Upper lobe of left lung (tissue), 6 donors: ENCODE measurements at regions not wholly inside any gene's neighbourhood (a gene's known extent, or its start where the extent isn't known, plus 50 kb on each side); places are given as distances from the start of the nearest gene placed in this dataset.
A peak's percentile ranks its signal among the peaks of the same experiment; 100 is the strongest.

ENCODE experiments used
- ATAC-seq, 2 donors: fragments of 200-7000 bp; cut with Tn5 transposase; one replicate each; pipeline ENCODE4 v1.9.1; 2022; ENCODE audit warnings: mild to moderate bottlenecking in 2 of 2, moderate library complexity in 2 of 2; ENCODE audit not compliant: low FRiP score in 2 of 2
- DNase-seq, 2 donors: peaks; one replicate each; pipeline ENCODE4 v3.0.0-alpha.2; 2019 to 2020
- H3K27ac ChIP-seq, 4 donors: fragments of 200-600 bp; sonication (generic); one replicate each; pipeline ENCODE4 v1.5.1; 2016 to 2019
- H3K27me3 ChIP-seq, 4 donors: fragments of 200-600 bp; sonication (generic); one replicate each; pipeline ENCODE4 v1.5.1; 2017 to 2019
- H3K36me3 ChIP-seq, 4 donors: fragments of 200-600 bp; sonication (generic); one replicate each; pipeline ENCODE4 v1.5.1; 2016 to 2019
- H3K4me1 ChIP-seq, 4 donors: fragments of 200-600 bp; sonication (generic); one replicate each; pipeline ENCODE4 v1.5.1; 2018 to 2019
- H3K4me3 ChIP-seq, 4 donors: fragments of 200-600 bp; sonication (generic); one replicate each; pipeline ENCODE4 v1.5.1; 2017 to 2019; ENCODE audit warnings: mild to moderate bottlenecking in 2 of 4, moderate library complexity in 1 of 4
- H3K9me3 ChIP-seq, 4 donors: fragments of 200-600 bp; sonication (generic); one replicate each; pipeline ENCODE4 v1.5.1; 2018 to 2019
- CTCF ChIP-seq, 6 experiments: fragments of 450-650 bp in 4 of 6; fragments of 200-600 bp in 2 of 6; sonication (generic) in 2 of 6; IDR thresholded peaks; one replicate each; pipeline ENCODE4 v1.5.1; 2016 to 2019; ENCODE audit warnings: antibody characterized with exemption in 6 of 6
- EP300 ChIP-seq, 4 donors: sonication (generic); formaldehyde crosslinking; IDR thresholded peaks; one replicate each; pipeline ENCODE4 v1.5.1; 2017; ENCODE audit warnings: antibody characterized with exemption in 4 of 4, control low read depth in 2 of 4
- POLR2A ChIP-seq, 4 donors: fragments of 450-650 bp; IDR thresholded peaks; one replicate each; pipeline ENCODE4 v1.5.1; 2016 to 2017; ENCODE audit warnings: antibody characterized with exemption in 4 of 4, mild to moderate bottlenecking in 2 of 4
- POLR2AphosphoS5 ChIP-seq, 2 donors: sonication (generic); formaldehyde crosslinking; IDR thresholded peaks; one replicate each; pipeline ENCODE4 v1.5.1; 2017; ENCODE audit warnings: antibody characterized with exemption in 2 of 2
- WGBS, 2 donors: methylation state at CpG; one replicate each; pipeline ENCODE4 v1.1.5; 2017 to 2018; 5-methylcytosine and 5-hydroxymethylcytosine counted together
- donor health status: DM: no; HTN: no; CAD: no; lungs with moderate emphysema.
- donor health status: DM: no; HTN: yes; CAD: no; lungs with severe emphysema.

DNA sequence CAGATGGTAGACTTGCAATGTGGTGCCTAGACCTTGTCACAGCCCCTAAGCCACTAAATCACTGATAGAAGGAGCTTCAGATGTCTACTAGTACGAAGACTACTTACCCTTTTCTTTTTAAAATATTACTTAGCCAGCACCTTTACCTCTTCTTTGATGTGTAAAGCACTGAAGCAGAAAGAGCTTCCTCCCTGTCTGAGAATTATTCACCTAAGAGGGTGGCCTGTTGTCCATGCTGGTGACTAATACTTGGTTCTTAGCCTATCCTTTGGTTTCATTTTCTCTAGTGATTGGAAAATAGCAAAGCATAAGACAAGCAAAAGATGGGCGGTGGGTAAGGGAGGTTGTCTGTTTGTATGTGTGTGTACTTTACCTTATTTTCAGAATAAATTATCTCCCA lies 794.6 kb downstream of the TFAP2A start:
- TF ChIP-seq CTCF (IDR thresholded peaks at IDR 0.05), result no peak
- TF ChIP-seq POLR2AphosphoS5 (IDR thresholded peaks at IDR 0.05), result no peak
- no peak for TF ChIP-seq EP300 (IDR thresholded peaks at IDR 0.05)
- no peak for TF ChIP-seq POLR2A (IDR thresholded peaks at IDR 0.05)
- Histone ChIP-seq H3K4me3 (no peak overlapping the region), H3K27ac (no peak overlapping the region), H3K9me3 (no peaks in the 10 kb centered on the region), H3K36me3 (no peaks in the 10 kb centered on the region), H3K4me1 (no peaks in the 10 kb centered on the region), H3K27me3 (no peaks in the 10 kb centered on the region)
- 82 to 89% methylated on average over 2 of the region's 2 CpGs for WGBS, 2 donors
- no peak for ATAC-seq
- DNase-seq, result no peak

DNA sequence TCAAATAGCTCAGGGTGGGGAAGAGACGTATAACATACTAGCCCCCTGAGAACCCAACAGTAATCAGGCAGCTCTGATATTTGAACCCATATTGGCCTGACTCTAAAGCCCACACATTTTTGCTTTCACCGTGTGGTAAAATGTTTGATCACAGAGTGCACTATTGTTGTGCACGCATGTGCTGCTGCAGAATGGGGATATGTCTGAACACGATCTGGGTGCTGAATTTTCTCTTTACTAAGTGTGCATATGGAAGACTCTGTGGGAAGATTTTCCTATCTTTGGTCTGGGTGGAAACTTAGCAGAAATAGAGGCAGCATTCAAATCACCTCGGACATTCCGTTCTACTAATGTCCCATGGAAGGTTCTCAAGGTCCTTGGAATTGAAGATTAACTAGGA lies 800.1 kb downstream of the TFAP2A start:
- Histone ChIP-seq H3K27me3 (no peaks in the 10 kb centered on the region), H3K4me3 (no peak overlapping the region), H3K4me1 (no peaks in the 10 kb centered on the region), H3K36me3 (no peaks in the 10 kb centered on the region), H3K9me3 (no peaks in the 10 kb centered on the region), H3K27ac (no peak overlapping the region)
- DNase-seq (no peak), ATAC-seq (no peak)
- TF ChIP-seq POLR2AphosphoS5 (IDR thresholded peaks at IDR 0.05), result no peak
- TF ChIP-seq POLR2A (IDR thresholded peaks at IDR 0.05), result no peak
- no peak for TF ChIP-seq EP300 (IDR thresholded peaks at IDR 0.05)
- WGBS, 2 donors, result 79 to 85% methylated on average over 6 of the region's 6 CpGs

DNA sequence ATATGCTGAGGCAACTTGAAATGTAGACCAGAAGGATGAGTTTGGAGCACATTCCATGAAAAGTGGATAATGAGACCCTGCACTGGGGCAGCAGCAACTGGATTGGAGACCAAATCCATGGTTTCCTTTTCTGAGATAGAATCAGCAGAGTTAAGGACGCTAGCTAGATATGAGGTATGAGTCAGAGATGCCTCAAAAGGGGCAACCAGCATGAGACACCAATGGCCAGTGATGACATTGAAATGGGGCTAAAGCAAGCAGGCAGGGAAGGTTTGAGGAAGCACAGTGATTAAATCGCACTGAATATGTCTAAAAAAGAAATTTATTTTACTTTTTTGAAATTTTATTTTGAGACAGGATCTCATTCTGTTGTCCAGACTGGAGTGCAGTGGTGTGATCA lies 802.4 kb downstream of the TFAP2A start:
- no peak for DNase-seq
- Histone ChIP-seq H3K4me3 (no peak overlapping the region), H3K4me1 (no peaks in the 10 kb centered on the region), H3K9me3 (no peaks in the 10 kb centered on the region), H3K27me3 (no peaks in the 10 kb centered on the region), H3K27ac (no peak overlapping the region), H3K36me3 (no peaks in the 10 kb centered on the region)
- TF ChIP-seq EP300 (IDR thresholded peaks at IDR 0.05), result no peak
- no peak for TF ChIP-seq POLR2A (IDR thresholded peaks at IDR 0.05)
- TF ChIP-seq POLR2AphosphoS5 (IDR thresholded peaks at IDR 0.05), result no peak
- TF ChIP-seq CTCF (IDR thresholded peaks at IDR 0.05), result no peak
- WGBS, 2 donors, result 84 to 86% methylated on average over 2 of the region's 2 CpGs
- ATAC-seq, result no peak

- ATAC-seq, result no peak
- Histone ChIP-seq H3K27ac (no peak overlapping the region), H3K4me3 (no peak overlapping the region), H3K27me3 (no peaks in the 10 kb centered on the region), H3K9me3 (no peaks in the 10 kb centered on the region), H3K36me3 (no peaks in the 10 kb centered on the region), H3K4me1 (no peaks in the 10 kb centered on the region)
- 77% methylated on average over 8 of the region's 8 CpGs for WGBS, 2 donors
- TF ChIP-seq EP300 (IDR thresholded peaks at IDR 0.05) (no peak), CTCF (IDR thresholded peaks at IDR 0.05) (no peak), POLR2AphosphoS5 (IDR thresholded peaks at IDR 0.05) (no peak), POLR2A (IDR thresholded peaks at IDR 0.05) (no peak)
- DNase-seq, result no peak
These were observed 804.1 kb downstream of the TFAP2A start for GRCh38 chr6:9610620-9611415.

DNA sequence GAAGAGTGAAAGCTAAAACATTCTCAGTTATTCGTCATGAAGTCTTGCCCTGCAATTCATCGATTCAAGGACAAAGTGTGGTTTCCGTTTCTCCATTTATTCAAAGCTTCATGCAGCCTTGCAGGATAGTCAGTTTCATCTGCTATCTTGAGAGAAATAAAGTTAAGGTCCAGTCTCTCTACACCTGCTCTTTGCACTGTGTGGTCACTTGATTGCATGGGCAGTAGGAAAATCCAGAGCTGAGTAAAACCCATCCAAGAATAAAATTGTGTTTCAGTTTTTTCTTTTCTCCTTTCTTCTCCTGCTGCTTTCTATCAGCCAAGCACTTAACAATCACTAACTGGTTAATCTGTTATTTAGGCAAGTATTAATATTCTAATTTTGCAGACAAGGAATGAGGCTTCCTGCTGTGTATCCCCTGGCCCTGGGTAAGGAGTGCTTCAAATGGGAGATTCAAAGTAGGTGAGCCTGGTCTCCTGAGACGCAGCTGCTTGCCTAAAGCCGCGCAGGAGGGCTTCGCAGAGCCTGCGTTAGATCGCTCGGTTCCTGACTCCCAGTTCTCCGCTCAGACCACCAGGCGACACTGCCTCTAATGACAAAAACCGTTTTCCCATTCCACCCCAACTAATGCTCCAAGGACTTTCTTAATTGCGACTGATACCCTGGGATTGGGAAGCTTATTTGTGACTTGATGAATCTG lies 808.3 kb downstream of the TFAP2A start:
- TF ChIP-seq EP300 (IDR thresholded peaks at IDR 0.05) (no peak), POLR2A (IDR thresholded peaks at IDR 0.05) (no peak), CTCF (IDR thresholded peaks at IDR 0.05) (no peak), POLR2AphosphoS5 (IDR thresholded peaks at IDR 0.05) (no peak)
- Histone ChIP-seq H3K36me3 (no peaks in the 10 kb centered on the region), H3K4me3 (no peak overlapping the region), H3K4me1 (no peaks in the 10 kb centered on the region), H3K9me3 (no peaks in the 10 kb centered on the region), H3K27me3 (no peaks in the 10 kb centered on the region), H3K27ac (no peak overlapping the region)
- 45 to 60% methylated on average over 14 of the region's 14 CpGs for WGBS, 2 donors
- DNase-seq, result peak in 1 of 2 donors; percentile 17
- no peak for ATAC-seq
